Smooth muscle cell (in vitro differentiated cells): ENCODE measurements at regions not wholly inside any gene's neighbourhood (a gene's known extent, or its start where the extent isn't known, plus 50 kb on each side); places are given as distances from the start of the nearest gene placed in this dataset.
A peak's percentile ranks its signal among the peaks of the same experiment; 100 is the strongest.
"Not testable (repeated sequence)": the region's sequence is repeated elsewhere in the genome, so short reads cannot be mapped to it uniquely, and the experiment has no call there.

Experiments used
- DNase-seq: peaks from one replicate; lab custom pipeline; 2025; ENCODE audit not compliant: unreplicated experiment; lab: John Stamatoyannopoulos, UW
- H2AFZ ChIP-seq: fragments of 200-600 bp; sonication (generic); 2 replicates; pipeline ENCODE4 v1.6.0; 2016; ENCODE audit warnings: antibody characterized with exemption, low read depth, mild to moderate bottlenecking
- H3F3A ChIP-seq: fragments of 200-600 bp; sonication (generic); 2 replicates; pipeline ENCODE4 v1.6.0; 2017; ENCODE audit warnings: antibody characterized with exemption, low read depth
- H3K27ac ChIP-seq: fragments of 200-600 bp; sonication (generic); 2 replicates; pipeline ENCODE4 v1.5.1; 2016; ENCODE audit warnings: low read depth, mild to moderate bottlenecking
- H3K27me3 ChIP-seq: fragments of 200-600 bp; sonication (generic); 2 replicates; pipeline ENCODE4 v1.6.1; 2016; ENCODE audit warnings: low read depth, mild to moderate bottlenecking
- H3K36me3 ChIP-seq: fragments of 200-600 bp; sonication (generic); 2 replicates; pipeline ENCODE4 v1.5.1; 2016; ENCODE audit warnings: low read depth
- H3K4me1 ChIP-seq: fragments of 200-600 bp; sonication (generic); 2 replicates; pipeline ENCODE4 v1.5.1; 2016; ENCODE audit warnings: low read depth
- H3K4me2 ChIP-seq: fragments of 200-600 bp; sonication (generic); 2 replicates; pipeline ENCODE4 v1.6.0; 2016; ENCODE audit warnings: mild to moderate bottlenecking
- H3K4me3 ChIP-seq: fragments of 200-600 bp; sonication (generic); 2 replicates; pipeline ENCODE4 v1.5.1; 2016; ENCODE audit warnings: mild to moderate bottlenecking
- H3K79me2 ChIP-seq: fragments of 200-600 bp; sonication (generic); 2 replicates; pipeline ENCODE4 v1.6.0; 2016; ENCODE audit warnings: low read depth, mild to moderate bottlenecking
- H3K9ac ChIP-seq: fragments of 200-600 bp; sonication (generic); 2 replicates; pipeline ENCODE4 v1.6.0; 2016; ENCODE audit warnings: low read depth
- H3K9me3 ChIP-seq: fragments of 200-600 bp; sonication (generic); replicated peaks from 2 replicates; pipeline ENCODE4 v1.5.1; 2016; ENCODE audit warnings: low read depth
- H4K20me1 ChIP-seq: fragments of 200-600 bp; sonication (generic); 2 replicates; pipeline ENCODE4 v1.6.0; 2016; ENCODE audit warnings: low read depth
- WGBS: methylation state at CpG from one replicate; pipeline ENCODE4 v1.1.7; 2016; ENCODE audit warnings: low lambda C conversion rate; 5-methylcytosine and 5-hydroxymethylcytosine counted together
- TF ChIP-seq, protein P1 (sequence below): fragments of 200-600 bp; sonication (generic); IDR thresholded peaks from 2 replicates; pipeline ENCODE4 v1.5.1; 2017; ENCODE audit warnings: borderline replicate concordance, mild to moderate bottlenecking, antibody characterized with exemption; ENCODE audit not compliant: insufficient read depth, poor library complexity, severe bottlenecking

GRCh38 chr15:77870195-77871065 lies 207.1 kb downstream of the TBC1D2B start:
- DNase-seq, result peak; percentile 21
- H3K4me2 ChIP-seq, result no peak overlapping the region
- H3K36me3 ChIP-seq, result no peaks in the 10 kb centered on the region
- H4K20me1 ChIP-seq, result no peaks in the 10 kb centered on the region
- TF ChIP-seq, protein P1, sequence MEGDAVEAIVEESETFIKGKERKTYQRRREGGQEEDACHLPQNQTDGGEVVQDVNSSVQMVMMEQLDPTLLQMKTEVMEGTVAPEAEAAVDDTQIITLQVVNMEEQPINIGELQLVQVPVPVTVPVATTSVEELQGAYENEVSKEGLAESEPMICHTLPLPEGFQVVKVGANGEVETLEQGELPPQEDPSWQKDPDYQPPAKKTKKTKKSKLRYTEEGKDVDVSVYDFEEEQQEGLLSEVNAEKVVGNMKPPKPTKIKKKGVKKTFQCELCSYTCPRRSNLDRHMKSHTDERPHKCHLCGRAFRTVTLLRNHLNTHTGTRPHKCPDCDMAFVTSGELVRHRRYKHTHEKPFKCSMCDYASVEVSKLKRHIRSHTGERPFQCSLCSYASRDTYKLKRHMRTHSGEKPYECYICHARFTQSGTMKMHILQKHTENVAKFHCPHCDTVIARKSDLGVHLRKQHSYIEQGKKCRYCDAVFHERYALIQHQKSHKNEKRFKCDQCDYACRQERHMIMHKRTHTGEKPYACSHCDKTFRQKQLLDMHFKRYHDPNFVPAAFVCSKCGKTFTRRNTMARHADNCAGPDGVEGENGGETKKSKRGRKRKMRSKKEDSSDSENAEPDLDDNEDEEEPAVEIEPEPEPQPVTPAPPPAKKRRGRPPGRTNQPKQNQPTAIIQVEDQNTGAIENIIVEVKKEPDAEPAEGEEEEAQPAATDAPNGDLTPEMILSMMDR, result peak; percentile 63
- no peak overlapping the region for H2AFZ ChIP-seq
- H3K4me3 ChIP-seq, result no peak overlapping the region
- 43% methylated on average over 21 of the region's 21 CpGs for WGBS
- H3K9ac ChIP-seq, result no peak overlapping the region
- no peaks in the 10 kb centered on the region for H3K4me1 ChIP-seq
- H3K79me2 ChIP-seq, result no peaks in the 10 kb centered on the region
- no peaks in the 10 kb centered on the region for H3K9me3 ChIP-seq
- H3K27me3 ChIP-seq, result no peaks in the 10 kb centered on the region
- H3K27ac ChIP-seq, result no peak overlapping the region
- H3F3A ChIP-seq, result no peaks in the 10 kb centered on the region

DNA sequence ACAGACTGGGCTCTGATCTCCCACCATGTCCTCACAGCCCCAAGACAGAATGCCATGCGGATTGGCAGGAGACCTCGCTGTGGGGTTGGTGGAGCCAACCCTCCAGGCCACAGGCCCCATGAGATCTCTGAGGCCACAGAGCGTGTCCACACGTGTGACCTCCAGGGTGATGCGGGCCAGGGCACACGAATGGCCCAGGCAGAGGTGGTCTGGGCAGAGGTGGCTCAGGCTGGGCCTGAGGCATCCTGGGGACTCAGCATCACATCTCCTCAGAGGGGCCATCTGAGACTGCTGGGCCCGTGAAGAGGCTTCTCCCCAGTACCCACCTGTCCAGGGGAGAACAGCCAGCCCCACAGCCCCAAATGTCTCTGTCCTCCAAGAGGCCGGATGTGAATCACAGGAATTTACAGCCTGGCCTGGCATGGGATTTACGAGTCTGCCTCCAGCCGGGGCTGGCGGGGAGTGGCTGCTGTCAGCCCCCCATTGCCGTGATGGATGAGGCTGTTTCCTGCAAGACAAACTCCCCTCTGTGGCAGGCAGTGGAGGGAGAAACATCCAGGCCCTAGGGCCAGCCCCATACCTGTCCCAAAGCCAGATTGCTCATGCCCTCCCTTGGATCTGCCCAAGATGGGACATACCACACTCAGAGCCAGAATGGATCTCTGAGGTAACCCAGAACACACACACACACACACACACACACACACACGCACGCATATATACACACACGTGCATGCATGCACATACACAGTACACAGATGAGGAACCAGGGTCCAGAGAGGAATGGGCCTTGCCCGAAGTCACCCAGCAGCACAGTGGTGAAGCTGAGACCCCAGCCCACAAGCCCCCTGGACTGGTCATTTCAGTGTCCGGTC lies 208.3 kb downstream of the TBC1D2B start:
- no peaks in the 10 kb centered on the region for H3K4me1 ChIP-seq
- peak overlapping the region; percentile 18 for H3K4me2 ChIP-seq
- 52% methylated on average over 15 of the region's 17 CpGs for WGBS
- H3F3A ChIP-seq, result no peaks in the 10 kb centered on the region
- no peak overlapping the region for H3K27ac ChIP-seq
- no peaks in the 10 kb centered on the region for H3K36me3 ChIP-seq
- no peaks in the 10 kb centered on the region for H3K27me3 ChIP-seq
- no peak for DNase-seq
- H3K9ac ChIP-seq, result no peak overlapping the region
- no peaks in the 10 kb centered on the region for H4K20me1 ChIP-seq
- no peaks in the 10 kb centered on the region for H3K79me2 ChIP-seq
- no peak overlapping the region for H2AFZ ChIP-seq
- H3K4me3 ChIP-seq, result no peak overlapping the region
- TF ChIP-seq, protein P1, result no peak
- H3K9me3 ChIP-seq, result no peaks in the 10 kb centered on the region

DNA sequence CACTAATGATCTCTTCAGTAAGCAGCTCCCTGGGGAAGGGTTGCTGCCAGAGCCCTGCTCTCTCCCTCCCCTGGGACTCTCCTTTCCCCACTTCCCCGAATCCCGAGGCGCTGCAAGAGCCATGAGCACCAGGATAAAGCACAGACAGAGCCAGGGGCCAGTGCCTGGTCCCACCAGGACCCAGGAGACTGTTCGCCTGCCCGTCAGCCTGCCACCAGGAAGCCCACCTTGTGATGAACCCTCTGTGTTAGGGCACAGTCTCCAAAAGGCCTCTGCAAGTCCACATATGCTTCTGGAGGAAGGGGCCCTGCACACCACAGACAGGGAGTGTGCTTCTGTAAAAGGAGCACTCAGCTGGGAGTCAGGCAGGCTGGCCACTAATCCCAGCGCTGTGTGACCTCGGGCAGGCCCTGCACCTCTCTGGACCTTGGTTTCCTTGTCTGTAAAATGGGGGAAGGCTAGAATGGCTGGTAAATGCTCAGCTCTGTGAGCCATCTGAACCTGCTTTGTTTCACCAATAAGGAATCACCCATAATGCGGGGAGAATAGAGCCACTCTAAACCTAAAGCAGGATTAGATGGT lies 209.4 kb downstream of the TBC1D2B start:
- H3K4me3 ChIP-seq, H3K9me3 ChIP-seq, H2AFZ ChIP-seq, H4K20me1 ChIP-seq, H3F3A ChIP-seq, H3K27me3 ChIP-seq, H3K9ac ChIP-seq, H3K79me2 ChIP-seq, H3K36me3 ChIP-seq, H3K27ac ChIP-seq, H3K4me2 ChIP-seq, H3K4me1 ChIP-seq, DNase-seq: not testable (repeated sequence)
- 87% methylated on average over 8 of the region's 8 CpGs for WGBS
